ENCODE measurements at regions not wholly inside any gene's neighbourhood (a gene's known extent, or its start where the extent isn't known, plus 50 kb on each side); places are given as distances from the start of the nearest gene placed in this dataset.

DNA sequence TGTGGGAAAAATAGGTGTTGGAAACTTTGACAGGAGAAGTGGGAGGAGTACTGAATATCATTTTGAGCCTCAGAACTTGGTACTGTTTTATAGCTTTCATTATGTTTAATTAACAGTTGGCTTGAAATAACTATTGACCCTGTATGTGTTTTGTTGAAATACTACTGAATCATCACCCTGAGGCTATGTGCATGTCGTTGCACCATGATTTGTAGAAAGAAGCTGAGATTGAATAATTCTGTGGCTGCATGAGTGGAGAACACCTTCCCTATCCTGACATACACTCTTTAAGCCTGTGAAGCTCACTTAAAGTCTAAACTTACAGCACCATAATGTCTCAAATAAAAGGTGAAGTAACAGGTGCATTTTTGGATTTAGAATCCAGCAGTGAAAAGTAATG lies 656.5 kb downstream of the CDY2B start:
- TF ChIP-seq, protein P1, sequence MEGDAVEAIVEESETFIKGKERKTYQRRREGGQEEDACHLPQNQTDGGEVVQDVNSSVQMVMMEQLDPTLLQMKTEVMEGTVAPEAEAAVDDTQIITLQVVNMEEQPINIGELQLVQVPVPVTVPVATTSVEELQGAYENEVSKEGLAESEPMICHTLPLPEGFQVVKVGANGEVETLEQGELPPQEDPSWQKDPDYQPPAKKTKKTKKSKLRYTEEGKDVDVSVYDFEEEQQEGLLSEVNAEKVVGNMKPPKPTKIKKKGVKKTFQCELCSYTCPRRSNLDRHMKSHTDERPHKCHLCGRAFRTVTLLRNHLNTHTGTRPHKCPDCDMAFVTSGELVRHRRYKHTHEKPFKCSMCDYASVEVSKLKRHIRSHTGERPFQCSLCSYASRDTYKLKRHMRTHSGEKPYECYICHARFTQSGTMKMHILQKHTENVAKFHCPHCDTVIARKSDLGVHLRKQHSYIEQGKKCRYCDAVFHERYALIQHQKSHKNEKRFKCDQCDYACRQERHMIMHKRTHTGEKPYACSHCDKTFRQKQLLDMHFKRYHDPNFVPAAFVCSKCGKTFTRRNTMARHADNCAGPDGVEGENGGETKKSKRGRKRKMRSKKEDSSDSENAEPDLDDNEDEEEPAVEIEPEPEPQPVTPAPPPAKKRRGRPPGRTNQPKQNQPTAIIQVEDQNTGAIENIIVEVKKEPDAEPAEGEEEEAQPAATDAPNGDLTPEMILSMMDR (IDR thresholded peaks at IDR 0.05; ENCODE audit: insufficient read depth, low read depth, low read length), result no peak
- no peak for DNase-seq (ENCODE audit: low read depth)
- H3K4me3 ChIP-seq (ENCODE audit: low read depth, low read length), result no peak overlapping the region

DNA sequence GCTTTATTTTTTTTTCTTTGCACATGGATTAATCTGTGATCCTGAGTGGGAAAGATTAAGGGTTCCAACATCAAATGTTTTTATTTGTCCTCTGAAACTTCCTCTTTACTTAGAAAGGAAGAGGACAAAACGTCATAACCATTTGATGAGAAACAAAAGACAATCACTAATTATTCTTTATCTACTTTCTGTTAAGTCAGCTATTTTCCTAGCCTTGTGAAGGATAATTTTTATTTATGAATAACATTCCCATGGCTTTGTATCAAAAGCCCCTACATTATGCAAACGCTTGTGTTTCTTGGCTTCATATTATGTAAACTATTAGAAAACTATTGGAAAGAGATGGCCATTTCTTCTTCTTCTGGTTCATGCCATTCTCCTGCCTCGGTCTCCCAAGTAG lies 677.6 kb downstream of the CDY2B start:
- TF ChIP-seq, protein P1 (IDR thresholded peaks at IDR 0.05; ENCODE audit: insufficient read depth, low read depth, low read length), result no peak
- H3K4me3 ChIP-seq (ENCODE audit: low read depth, low read length), result no peak overlapping the region
- DNase-seq (ENCODE audit: low read depth), result no peak

DNA sequence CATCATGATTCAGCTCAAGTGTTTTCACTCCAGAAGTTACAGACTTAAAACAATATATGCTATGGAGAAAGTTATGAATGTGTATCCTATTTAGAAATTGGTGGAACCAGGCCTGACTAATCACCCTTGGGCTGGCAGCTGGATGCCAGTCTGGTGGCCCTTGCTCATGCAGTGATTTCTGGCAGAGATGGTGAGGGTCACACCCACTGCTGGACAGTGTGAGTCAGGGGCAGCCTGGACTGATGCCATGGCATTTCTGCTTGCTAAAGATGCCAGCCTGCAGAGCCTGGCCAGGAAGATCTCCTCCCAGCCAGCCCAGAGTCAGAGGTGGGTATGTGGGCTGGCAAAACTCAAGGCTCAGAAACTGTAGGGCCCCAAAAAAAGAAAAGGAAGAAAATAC lies 695.7 kb downstream of the CDY2B start:
- DNase-seq (ENCODE audit: low read depth), result no peak
- no peak overlapping the region for H3K4me3 ChIP-seq (ENCODE audit: low read depth, low read length)
- TF ChIP-seq, protein P1 (IDR thresholded peaks at IDR 0.05; ENCODE audit: insufficient read depth, low read depth, low read length), result no peak

DNA sequence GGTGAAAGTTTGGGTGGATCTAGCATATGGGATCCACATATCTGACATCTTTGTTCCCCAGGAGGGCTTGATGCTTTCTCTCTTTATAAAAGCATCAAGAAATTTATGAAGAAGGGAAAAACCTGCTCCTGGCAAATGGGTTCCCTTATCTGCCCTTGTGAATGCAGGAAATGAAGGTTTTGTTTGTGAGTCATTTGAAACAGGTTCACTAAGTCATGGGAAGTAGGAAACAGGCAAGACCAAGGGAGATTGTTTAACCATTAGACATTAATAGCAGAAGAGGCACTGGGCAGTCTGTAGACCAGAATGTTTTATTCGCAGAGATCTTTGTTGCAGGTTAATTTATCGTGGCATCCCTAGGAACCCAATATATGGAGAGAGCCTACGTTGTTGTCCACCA lies 713.1 kb downstream of the CDY2B start:
- TF ChIP-seq, protein P1 (IDR thresholded peaks at IDR 0.05; ENCODE audit: insufficient read depth, low read depth, low read length), result no peak
- peak; percentile 4 for DNase-seq (ENCODE audit: low read depth)
- H3K4me3 ChIP-seq (ENCODE audit: low read depth, low read length), result no peak overlapping the region

DNA sequence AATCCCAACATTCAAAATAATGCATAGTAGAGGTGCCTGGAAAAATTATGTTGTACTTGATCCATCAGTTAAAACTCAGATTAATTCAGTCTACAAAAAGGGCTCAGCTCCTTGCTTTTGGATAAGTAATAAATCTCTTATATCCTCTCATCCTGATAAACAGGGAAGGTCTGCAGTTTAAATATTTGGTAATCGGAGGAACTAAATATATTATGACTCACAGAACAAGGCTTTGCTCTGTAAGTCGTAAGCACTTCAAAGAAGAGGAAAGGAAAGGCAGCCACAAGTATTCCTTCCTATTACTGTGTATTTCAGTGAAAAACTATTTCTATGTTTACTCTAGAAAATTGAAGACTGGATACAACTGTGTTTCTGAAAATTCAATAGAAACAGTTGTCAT lies 757.9 kb downstream of the CDY2B start:
- H3K4me3 ChIP-seq (ENCODE audit: low read depth, low read length), result no peak overlapping the region
- peak; percentile 51 for DNase-seq (ENCODE audit: low read depth)
- TF ChIP-seq, protein P1 (IDR thresholded peaks at IDR 0.05; ENCODE audit: insufficient read depth, low read depth, low read length), result no peak

DNA sequence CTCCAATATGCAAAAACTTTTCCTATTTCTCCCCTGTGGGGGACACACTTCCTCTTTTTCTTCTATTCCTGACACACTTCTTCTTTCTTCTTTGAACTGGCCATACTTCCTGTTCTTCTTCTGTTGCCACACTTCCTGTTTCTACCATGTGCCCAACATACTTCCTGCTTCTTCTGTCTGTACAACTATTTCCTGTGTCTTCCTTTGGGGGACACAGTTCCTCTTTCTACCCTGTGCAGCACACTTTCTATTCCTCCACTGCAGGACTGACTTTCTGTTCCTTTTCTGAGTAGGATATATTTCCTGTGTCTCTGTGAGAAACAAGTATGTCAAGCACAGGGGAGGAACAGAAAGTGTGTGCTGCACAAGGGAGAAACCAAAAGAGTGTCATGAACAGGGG lies 794.7 kb downstream of the CDY2B start:
- no peak overlapping the region for H3K4me3 ChIP-seq (ENCODE audit: low read depth, low read length)
- DNase-seq (ENCODE audit: low read depth), result no peak
- TF ChIP-seq, protein P1 (IDR thresholded peaks at IDR 0.05; ENCODE audit: insufficient read depth, low read depth, low read length), result no peak

DNA sequence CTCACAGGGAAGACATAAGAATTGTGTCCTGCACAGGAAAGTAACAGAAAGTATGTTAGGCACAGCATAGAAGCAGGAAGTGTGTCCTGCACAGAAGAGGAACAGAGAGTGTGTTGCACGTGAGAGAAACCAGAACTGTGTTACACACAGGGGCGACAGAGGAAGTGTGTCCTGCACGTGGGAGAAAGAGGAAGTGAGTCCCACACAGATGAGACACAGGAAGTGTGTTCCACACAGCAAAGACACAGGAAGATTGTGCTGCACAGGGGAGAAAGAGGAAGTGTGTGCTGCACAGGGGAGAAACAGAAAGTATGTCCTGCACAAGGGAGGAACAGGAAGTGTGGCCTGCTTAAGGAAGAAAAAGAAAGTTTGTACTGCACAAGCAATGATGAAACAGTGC lies 800.1 kb downstream of the CDY2B start:
- DNase-seq (ENCODE audit: low read depth), result no peak
- no peak overlapping the region for H3K4me3 ChIP-seq (ENCODE audit: low read depth, low read length)
- TF ChIP-seq, protein P1 (IDR thresholded peaks at IDR 0.05; ENCODE audit: insufficient read depth, low read depth, low read length), result no peak
